Endodermal cell (in vitro differentiated cells): ENCODE measurements at regions not wholly inside any gene's neighbourhood (a gene's known extent, or its start where the extent isn't known, plus 50 kb on each side); places are given as distances from the start of the nearest gene placed in this dataset.

Experiments used
- DNase-seq: peaks from one replicate; pipeline ENCODE4 v3.0.0-alpha.2; 2017
- H3K27ac ChIP-seq: 2 replicates; pipeline ENCODE4 v1.5.1; 2013; ENCODE audit warnings: mild to moderate bottlenecking, low read depth, low read length, moderate library complexity
- H3K27me3 ChIP-seq: 2 replicates; pipeline ENCODE4 v1.6.1; 2013; ENCODE audit warnings: mild to moderate bottlenecking, low read length, moderate library complexity; ENCODE audit not compliant: insufficient read depth, control insufficient read depth, poor library complexity, severe bottlenecking
- H3K36me3 ChIP-seq: 2 replicates; pipeline ENCODE4 v1.7.0; 2013; ENCODE audit warnings: mild to moderate bottlenecking, low read length, moderate library complexity; ENCODE audit not compliant: control insufficient read depth, insufficient read depth
- H3K4me1 ChIP-seq: one replicate; pipeline ENCODE4 v1.7.0; 2013; ENCODE audit warnings: low read length; ENCODE audit not compliant: control insufficient read depth, insufficient read depth
- H3K4me3 ChIP-seq: 2 replicates; pipeline ENCODE4 v1.5.1; 2013; ENCODE audit warnings: mild to moderate bottlenecking, low read length, moderate library complexity
- H3K9ac ChIP-seq: 2 replicates; pipeline ENCODE4 v1.6.1; 2013; ENCODE audit warnings: mild to moderate bottlenecking, low read length, moderate library complexity; ENCODE audit not compliant: poor library complexity, severe bottlenecking; ENCODE audit errors: extremely low read depth
- H3K9me3 ChIP-seq: 2 replicates; pipeline ENCODE4 v1.6.1; 2013; ENCODE audit warnings: mild to moderate bottlenecking, low read length, moderate library complexity; ENCODE audit not compliant: control insufficient read depth
- H3K27ac Mint-ChIP-seq: 2 replicates; pipeline ENCODE4 v1.8.0; 2020; ENCODE audit warnings: mixed read lengths
- H3K27me3 Mint-ChIP-seq: 2 replicates; pipeline ENCODE4 v1.8.0; 2021; ENCODE audit warnings: mild to moderate bottlenecking, mixed read lengths; ENCODE audit not compliant: insufficient read depth
- H3K36me3 Mint-ChIP-seq: 2 replicates; pipeline ENCODE4 v1.8.0; 2020; ENCODE audit warnings: low read depth, mixed read lengths
- H3K4me1 Mint-ChIP-seq: 2 replicates; pipeline ENCODE4 v1.8.0; 2020; ENCODE audit warnings: mixed read lengths
- H3K4me3 Mint-ChIP-seq: 2 replicates; pipeline ENCODE4 v1.8.0; 2020; ENCODE audit warnings: mild to moderate bottlenecking, moderate library complexity, mixed read lengths
- H3K9me3 Mint-ChIP-seq: 2 replicates; pipeline ENCODE4 v1.8.0; 2020; ENCODE audit warnings: mild to moderate bottlenecking, mixed read lengths
- CTCF ChIP-seq: fragments of 200-600 bp; sonication (generic); conservative IDR thresholded peaks from 2 replicates; pipeline ENCODE4 v1.5.0; 2021; ENCODE audit warnings: antibody characterized with exemption, mild to moderate bottlenecking
- WGBS, 2 experiments: methylation state at CpG; one replicate each; pipeline versions ENCODE4 v1.1.5 to v1.1.7; 2013; ENCODE audit warnings: missing lambda C conversion rate in 2 of 2, mixed read lengths in 1 of 2; ENCODE audit not compliant: insufficient coverage in 1 of 2, insufficient read length in 1 of 2; 5-methylcytosine and 5-hydroxymethylcytosine counted together

GRCh38 chr7:131724776-131725345, 168.4 kb upstream of the PODXL start:
- no peak overlapping the region for H3K27ac Mint-ChIP-seq
- TF ChIP-seq CTCF, result no peak
- Histone ChIP-seq H3K36me3 (no peaks in the 10 kb centered on the region), H3K9me3 (no peaks in the 10 kb centered on the region), H3K4me3 (no peak overlapping the region), H3K9ac (no peak overlapping the region), H3K27ac (no peak overlapping the region), H3K4me1 (no peaks in the 10 kb centered on the region), H3K27me3 (peaks cover 5% of the 10 kb centered on the region)
- H3K4me1 Mint-ChIP-seq, result no peaks in the 10 kb centered on the region
- H3K9me3 Mint-ChIP-seq, result peaks cover 11% of the 10 kb centered on the region
- 91 to 92% methylated on average over 4 of the region's 4 CpGs for WGBS, 2 experiments
- peaks cover 4% of the 10 kb centered on the region for H3K27me3 Mint-ChIP-seq
- H3K36me3 Mint-ChIP-seq, result no peaks in the 10 kb centered on the region
- DNase-seq, result no peak
- H3K4me3 Mint-ChIP-seq, result no peak overlapping the region

GRCh38 chr7:131723926-131724325, 167.5 kb upstream of the PODXL start:
- H3K4me3 Mint-ChIP-seq, result no peak overlapping the region
- Histone ChIP-seq H3K9ac (no peak overlapping the region), H3K36me3 (no peaks in the 10 kb centered on the region), H3K4me1 (no peaks in the 10 kb centered on the region), H3K27ac (no peak overlapping the region), H3K4me3 (no peak overlapping the region), H3K27me3 (peaks cover 5% of the 10 kb centered on the region), H3K9me3 (no peaks in the 10 kb centered on the region)
- H3K27me3 Mint-ChIP-seq, result peaks cover 4% of the 10 kb centered on the region
- TF ChIP-seq CTCF, result no peak
- 83 to 85% methylated on average over 6 of the region's 6 CpGs for WGBS, 2 experiments
- no peak overlapping the region for H3K27ac Mint-ChIP-seq
- H3K4me1 Mint-ChIP-seq, result no peaks in the 10 kb centered on the region
- peaks cover 7% of the 10 kb centered on the region for H3K9me3 Mint-ChIP-seq
- no peak for DNase-seq
- H3K36me3 Mint-ChIP-seq, result no peaks in the 10 kb centered on the region

GRCh38 chr7:131722371-131722770, 165.9 kb upstream of the PODXL start:
- Histone ChIP-seq H3K27me3 (peaks cover 5% of the 10 kb centered on the region), H3K9me3 (no peaks in the 10 kb centered on the region), H3K4me3 (no peak overlapping the region), H3K9ac (no peak overlapping the region), H3K27ac (no peak overlapping the region), H3K4me1 (no peaks in the 10 kb centered on the region), H3K36me3 (no peaks in the 10 kb centered on the region)
- no peaks in the 10 kb centered on the region for H3K36me3 Mint-ChIP-seq
- no peaks in the 10 kb centered on the region for H3K27me3 Mint-ChIP-seq
- no peak overlapping the region for H3K4me3 Mint-ChIP-seq
- no peaks in the 10 kb centered on the region for H3K4me1 Mint-ChIP-seq
- 79 to 86% methylated on average over 1 to 4 of the region's 4 CpGs for WGBS, 2 experiments
- TF ChIP-seq CTCF, result no peak
- H3K27ac Mint-ChIP-seq, result no peak overlapping the region
- DNase-seq, result no peak
- no peaks in the 10 kb centered on the region for H3K9me3 Mint-ChIP-seq
